GM12872 (cell line): ENCODE measurements at regions not wholly inside any gene's neighbourhood (a gene's known extent, or its start where the extent isn't known, plus 50 kb on each side); places are given as distances from the start of the nearest gene placed in this dataset.

ENCODE experiments used
- CTCF ChIP-seq: IDR thresholded peaks from 3 replicates; pipeline ENCODE4 v1.5.1; 2011; ENCODE audit warnings: low read depth, mild to moderate bottlenecking, low read length, moderate library complexity; ENCODE audit not compliant: insufficient read depth

DNA sequence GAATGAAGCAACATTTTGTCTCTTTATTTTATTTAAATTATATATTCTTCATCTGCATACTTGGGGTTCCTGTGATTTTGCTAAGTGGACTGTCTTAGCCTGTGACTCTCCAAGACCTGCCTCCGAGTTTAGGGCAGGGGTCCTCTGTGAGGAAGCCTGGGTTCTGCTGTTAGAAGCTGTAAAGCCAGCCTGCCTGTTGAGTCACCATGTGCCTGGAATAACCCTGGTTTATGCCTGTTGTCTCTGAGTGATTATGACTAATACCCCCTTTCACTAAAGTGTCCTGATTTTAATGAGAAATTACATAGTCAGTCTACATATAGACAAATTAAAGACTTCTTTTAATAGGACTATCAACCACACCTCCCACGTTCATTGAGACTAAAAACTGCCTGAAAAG, 369.1 kb downstream of the ZNF521 start:
- TF ChIP-seq CTCF, result no peak

GRCh38 chr18:24983566-24984139, 368.3 kb downstream of the ZNF521 start:
- no peak for TF ChIP-seq CTCF

DNA sequence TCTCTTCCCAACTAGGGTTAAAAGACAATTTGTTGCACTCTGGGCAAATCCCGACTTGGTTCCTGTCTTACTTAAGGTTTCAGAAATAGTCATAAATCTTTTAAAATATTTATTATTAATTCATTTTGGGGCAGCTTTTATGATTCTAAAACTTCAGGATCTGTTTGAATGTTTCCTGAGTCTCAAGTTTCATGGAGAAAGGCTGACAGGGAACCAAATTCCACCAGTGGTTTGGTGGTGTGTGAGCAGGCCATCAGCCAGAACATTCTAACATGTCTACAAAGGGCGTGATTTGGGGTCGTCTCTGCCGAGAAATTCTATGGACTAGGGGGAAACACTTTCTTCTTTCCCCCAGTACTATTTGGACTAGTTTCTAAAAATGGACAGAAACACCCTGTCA, 366.4 kb downstream of the ZNF521 start:
- no peak for TF ChIP-seq CTCF

DNA sequence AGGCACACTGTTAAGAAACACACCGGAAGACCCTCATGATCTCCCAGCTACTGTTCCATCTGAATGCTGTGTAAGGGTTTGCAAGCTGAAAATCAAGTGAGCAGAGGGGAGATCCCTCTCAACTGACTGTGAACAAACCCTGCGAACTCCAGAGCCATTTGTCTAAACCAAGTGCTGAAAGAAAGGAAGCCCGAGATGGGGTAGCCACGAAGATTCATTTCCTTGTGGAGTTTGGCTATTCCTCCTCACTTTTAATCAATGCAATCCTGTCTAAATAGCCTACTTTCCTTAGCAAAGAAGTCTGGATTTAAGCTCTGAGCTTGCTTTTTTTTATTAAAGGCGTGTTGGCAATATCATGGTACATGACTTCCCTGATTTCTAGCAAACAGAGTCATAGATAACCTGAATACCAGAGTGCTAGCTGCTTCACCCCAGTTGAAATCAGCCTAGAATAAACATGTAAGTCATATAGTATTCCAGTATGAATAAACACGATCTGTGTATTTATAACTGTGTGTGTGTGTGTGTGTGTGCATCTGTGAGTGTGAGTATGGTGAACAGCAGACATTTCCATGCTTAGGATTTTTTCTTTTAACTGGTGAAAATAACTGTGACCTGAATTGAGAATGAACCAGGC, 365.2 kb downstream of the ZNF521 start:
- TF ChIP-seq CTCF, result no peak

DNA sequence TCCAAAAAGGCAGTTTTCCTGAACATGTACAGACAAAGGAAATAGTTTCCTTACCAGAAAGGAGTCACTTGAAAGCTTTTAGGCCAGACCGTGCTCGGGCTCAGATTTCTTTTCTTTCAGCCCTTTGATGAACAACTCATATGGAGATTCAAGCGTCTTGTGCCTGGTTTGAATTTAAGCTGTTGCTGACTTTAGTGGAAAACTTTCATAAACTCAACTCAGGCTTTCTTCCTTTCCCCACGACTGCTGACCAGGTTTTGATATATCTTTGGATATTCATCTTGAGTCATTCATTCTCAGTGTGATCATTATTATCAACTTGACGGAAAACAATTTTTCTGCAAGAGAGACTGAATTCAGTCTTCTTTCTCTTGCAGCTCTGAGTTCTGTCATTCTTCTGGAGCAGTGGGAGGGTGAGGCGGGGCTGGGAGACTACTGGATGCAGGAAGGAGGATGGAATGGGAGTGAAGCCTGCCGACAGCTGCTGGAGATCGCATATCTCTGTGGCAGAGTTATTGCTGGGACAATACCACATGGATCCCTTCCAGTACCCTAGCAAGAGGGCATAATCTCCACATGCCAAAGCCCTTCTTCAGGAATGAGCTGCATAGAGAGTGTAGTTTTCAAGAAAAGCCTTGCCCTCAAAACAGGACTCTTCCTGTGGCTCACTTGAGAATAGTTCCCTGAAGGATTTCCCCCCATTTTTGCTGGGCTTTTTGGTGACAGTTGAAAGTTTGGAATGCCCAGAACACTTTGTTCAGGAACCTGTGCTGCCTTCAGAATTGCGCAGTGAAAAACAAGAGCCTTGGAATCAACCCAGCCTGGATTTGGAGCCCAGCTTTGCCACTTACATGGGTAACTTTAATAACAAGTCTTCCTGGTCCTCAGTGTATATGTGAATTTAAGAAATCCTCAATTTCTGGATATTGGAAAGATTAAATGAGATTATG, 364.4 kb downstream of the ZNF521 start:
- TF ChIP-seq CTCF, result no peak

DNA sequence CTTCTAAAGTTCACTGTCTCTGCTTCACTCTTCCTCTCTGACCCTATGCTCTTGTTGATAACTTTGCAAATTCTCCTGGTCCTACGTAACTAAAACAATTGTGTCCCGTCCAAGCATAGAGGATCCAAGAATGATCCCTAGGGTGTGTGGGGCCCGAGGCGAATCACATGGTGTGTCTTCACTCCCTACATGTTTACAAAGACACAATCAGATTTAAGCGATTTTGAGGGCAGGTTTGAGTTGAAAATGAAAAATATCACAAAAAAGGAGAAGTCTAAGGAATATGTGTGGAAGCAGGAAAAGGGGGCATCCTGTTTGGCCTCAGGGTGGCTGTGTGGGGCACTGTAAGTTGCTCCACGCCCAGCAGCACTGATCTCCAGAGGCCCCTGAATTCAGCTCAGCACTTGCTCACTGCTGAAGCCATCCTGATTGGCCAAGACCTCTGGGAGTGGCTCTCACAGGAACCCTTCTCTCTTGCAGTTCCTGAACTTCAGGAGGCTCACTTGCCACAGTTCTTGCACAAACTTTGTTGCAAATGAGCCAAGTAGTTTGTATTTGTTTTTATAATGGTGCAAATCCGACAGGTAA, 363.6 kb downstream of the ZNF521 start:
- TF ChIP-seq CTCF, result no peak
